Parathyroid adenoma (tissue), 2 donors: ENCODE measurements at regions not wholly inside any gene's neighbourhood (a gene's known extent, or its start where the extent isn't known, plus 50 kb on each side); places are given as distances from the start of the nearest gene placed in this dataset.

Source experiments
- H2AFZ ChIP-seq: fragments of 300-600 bp; sonication (generic); one replicate; pipeline ENCODE4 v1.7.0; 2017; ENCODE audit warnings: antibody characterized with exemption, mild to moderate bottlenecking
- H3K27ac ChIP-seq: fragments of 300-600 bp; sonication (generic); one replicate; pipeline ENCODE4 v1.7.0; 2017
- H3K27me3 ChIP-seq: fragments of 300-600 bp; sonication (generic); one replicate; pipeline ENCODE4 v1.7.0; 2017; ENCODE audit warnings: low read length; ENCODE audit not compliant: control insufficient read depth, insufficient read depth
- H3K36me3 ChIP-seq: fragments of 300-600 bp; sonication (generic); one replicate; pipeline ENCODE4 v1.7.0; 2017; ENCODE audit warnings: low read length; ENCODE audit not compliant: control insufficient read depth, insufficient read depth
- H3K4me1 ChIP-seq: fragments of 300-600 bp; sonication (generic); one replicate; pipeline ENCODE4 v1.7.0; 2017; ENCODE audit warnings: control low read depth
- H3K4me2 ChIP-seq: fragments of 300-600 bp; sonication (generic); one replicate; pipeline ENCODE4 v1.7.0; 2017; ENCODE audit warnings: low read length
- H3K4me3 ChIP-seq: fragments of 300-600 bp; sonication (generic); one replicate; pipeline ENCODE4 v1.7.0; 2017; ENCODE audit warnings: low read depth, low read length
- H3K79me2 ChIP-seq: fragments of 300-600 bp; sonication (generic); one replicate; pipeline ENCODE4 v1.7.0; 2017; ENCODE audit warnings: control low read depth
- H3K9ac ChIP-seq: fragments of 300-600 bp; sonication (generic); one replicate; pipeline ENCODE4 v1.7.0; 2017; ENCODE audit warnings: mild to moderate bottlenecking
- H3K9me3 ChIP-seq: fragments of 300-600 bp; sonication (generic); one replicate; pipeline ENCODE4 v1.7.0; 2017; ENCODE audit warnings: low read length; ENCODE audit not compliant: control insufficient read depth
- TF ChIP-seq, protein P1 (sequence below): fragments of 300-600 bp; sonication (generic); IDR thresholded peaks from one replicate; pipeline ENCODE4 v1.7.0; 2017; ENCODE audit warnings: antibody characterized with exemption, mild to moderate bottlenecking
- donor health status: primary hyperparathyroidism.

DNA sequence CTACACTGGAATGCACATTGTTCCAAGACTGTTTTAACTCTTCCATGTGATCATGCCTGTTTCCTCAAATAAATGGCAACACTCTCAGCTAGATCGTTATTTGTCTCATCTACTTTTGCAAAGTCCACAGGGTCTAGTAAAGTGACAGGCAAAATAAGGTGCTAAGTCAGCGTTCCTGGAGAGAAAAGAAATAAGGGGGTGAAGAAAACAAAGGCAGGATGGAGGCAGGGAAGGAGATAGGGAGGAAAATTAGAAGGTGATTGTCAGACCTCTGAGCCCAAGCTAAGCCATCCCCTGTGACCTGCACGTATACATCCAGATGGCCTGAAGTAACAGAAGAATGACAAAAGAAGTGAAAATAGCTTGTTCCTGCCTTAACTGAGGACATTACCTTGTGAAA lies 132.1 kb downstream of the RAB38 start:
- no peaks in the 10 kb centered on the region for H3K79me2 ChIP-seq
- no peak overlapping the region for H3K4me2 ChIP-seq
- TF ChIP-seq, protein P1, sequence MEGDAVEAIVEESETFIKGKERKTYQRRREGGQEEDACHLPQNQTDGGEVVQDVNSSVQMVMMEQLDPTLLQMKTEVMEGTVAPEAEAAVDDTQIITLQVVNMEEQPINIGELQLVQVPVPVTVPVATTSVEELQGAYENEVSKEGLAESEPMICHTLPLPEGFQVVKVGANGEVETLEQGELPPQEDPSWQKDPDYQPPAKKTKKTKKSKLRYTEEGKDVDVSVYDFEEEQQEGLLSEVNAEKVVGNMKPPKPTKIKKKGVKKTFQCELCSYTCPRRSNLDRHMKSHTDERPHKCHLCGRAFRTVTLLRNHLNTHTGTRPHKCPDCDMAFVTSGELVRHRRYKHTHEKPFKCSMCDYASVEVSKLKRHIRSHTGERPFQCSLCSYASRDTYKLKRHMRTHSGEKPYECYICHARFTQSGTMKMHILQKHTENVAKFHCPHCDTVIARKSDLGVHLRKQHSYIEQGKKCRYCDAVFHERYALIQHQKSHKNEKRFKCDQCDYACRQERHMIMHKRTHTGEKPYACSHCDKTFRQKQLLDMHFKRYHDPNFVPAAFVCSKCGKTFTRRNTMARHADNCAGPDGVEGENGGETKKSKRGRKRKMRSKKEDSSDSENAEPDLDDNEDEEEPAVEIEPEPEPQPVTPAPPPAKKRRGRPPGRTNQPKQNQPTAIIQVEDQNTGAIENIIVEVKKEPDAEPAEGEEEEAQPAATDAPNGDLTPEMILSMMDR = no peak
- H3K36me3 ChIP-seq = no peaks in the 10 kb centered on the region
- no peaks in the 10 kb centered on the region for H3K27me3 ChIP-seq
- no peak overlapping the region for H3K9ac ChIP-seq
- H3K4me3 ChIP-seq = no peak overlapping the region
- no peaks in the 10 kb centered on the region for H3K9me3 ChIP-seq
- H3K4me1 ChIP-seq = no peaks in the 10 kb centered on the region
- H3K27ac ChIP-seq = no peak overlapping the region
- H2AFZ ChIP-seq = no peak overlapping the region

DNA sequence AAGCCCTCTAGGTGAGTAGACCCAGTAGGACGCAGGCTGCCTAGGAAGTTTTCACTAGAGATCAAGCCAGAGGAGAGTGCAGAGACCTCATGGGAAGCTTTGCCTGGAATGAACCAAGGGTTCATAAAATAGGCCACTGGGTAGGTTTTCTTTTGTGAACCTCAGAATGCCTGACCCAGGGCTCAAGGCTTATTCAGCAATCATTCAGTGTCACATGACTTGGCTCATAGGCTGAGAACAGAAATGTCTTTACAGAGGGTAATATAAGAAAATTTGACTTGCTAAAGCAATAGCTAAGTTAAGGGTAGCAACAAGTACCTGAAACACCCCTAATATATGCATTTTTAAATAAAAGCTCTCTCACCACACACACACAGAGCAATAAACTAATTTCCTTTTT lies 132.6 kb downstream of the RAB38 start:
- TF ChIP-seq, protein P1 = no peak

DNA sequence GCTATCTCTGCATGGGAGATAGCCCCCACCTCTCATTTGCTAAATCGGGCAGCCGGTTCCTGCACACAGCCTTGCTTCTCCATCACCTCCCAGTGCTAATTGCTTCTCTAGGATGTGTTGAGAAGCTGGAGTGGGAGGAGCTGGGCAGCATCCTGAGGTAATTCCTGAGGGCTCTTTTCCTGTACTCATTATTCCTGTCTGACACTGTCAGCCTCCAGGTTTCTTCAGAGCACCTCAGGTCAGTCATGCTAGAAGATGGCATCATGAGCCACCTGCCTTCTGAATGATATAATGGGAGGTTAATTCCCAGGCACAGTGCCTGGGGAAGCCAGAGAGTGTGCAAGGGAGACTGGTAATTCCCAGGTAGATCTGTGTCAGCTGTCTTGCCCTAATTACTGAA lies 133.0 kb downstream of the RAB38 start:
- no peaks in the 10 kb centered on the region for H3K36me3 ChIP-seq
- no peak overlapping the region for H3K27ac ChIP-seq
- H3K4me1 ChIP-seq = no peaks in the 10 kb centered on the region
- H3K9me3 ChIP-seq = no peaks in the 10 kb centered on the region
- TF ChIP-seq, protein P1 = no peak
- H3K9ac ChIP-seq = no peak overlapping the region
- H3K27me3 ChIP-seq = no peaks in the 10 kb centered on the region
- no peak overlapping the region for H2AFZ ChIP-seq
- no peaks in the 10 kb centered on the region for H3K79me2 ChIP-seq
- H3K4me2 ChIP-seq = no peak overlapping the region
- no peak overlapping the region for H3K4me3 ChIP-seq

More for the DNA sequence above, 132.6 kb downstream of the RAB38 start:
- Histone ChIP-seq H3K27ac (no peak overlapping the region), H3K79me2 (no peaks in the 10 kb centered on the region), H3K36me3 (no peaks in the 10 kb centered on the region), H3K4me2 (no peak overlapping the region), H2AFZ (no peak overlapping the region), H3K9me3 (no peaks in the 10 kb centered on the region), H3K27me3 (no peaks in the 10 kb centered on the region), H3K4me1 (no peaks in the 10 kb centered on the region), H3K9ac (no peak overlapping the region), H3K4me3 (no peak overlapping the region)

DNA sequence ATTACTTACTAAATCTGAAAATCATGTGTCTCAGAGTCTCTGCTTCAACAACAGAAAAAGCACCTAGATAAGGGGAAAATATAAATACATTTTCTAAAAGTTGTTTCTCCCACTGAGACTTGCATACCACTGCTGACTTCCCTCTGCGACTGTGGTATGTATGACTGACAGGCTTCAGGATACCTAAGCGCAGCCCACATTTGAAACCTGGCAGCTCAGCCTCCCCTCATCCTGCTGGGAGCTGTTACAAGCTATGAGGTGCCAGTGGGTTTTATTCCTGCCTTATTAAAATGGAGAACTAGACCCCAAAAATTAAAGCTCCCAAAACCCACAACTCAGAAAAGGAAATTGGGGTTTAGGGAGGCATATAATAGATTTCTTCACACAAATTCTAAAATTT lies 133.6 kb downstream of the RAB38 start:
- Histone ChIP-seq H3K4me2 (no peak overlapping the region), H3K27me3 (no peaks in the 10 kb centered on the region), H3K4me1 (no peaks in the 10 kb centered on the region), H3K9me3 (no peaks in the 10 kb centered on the region), H2AFZ (no peak overlapping the region), H3K4me3 (no peak overlapping the region), H3K27ac (no peak overlapping the region), H3K9ac (no peak overlapping the region), H3K79me2 (no peaks in the 10 kb centered on the region), H3K36me3 (no peaks in the 10 kb centered on the region)
- TF ChIP-seq, protein P1 = no peak

DNA sequence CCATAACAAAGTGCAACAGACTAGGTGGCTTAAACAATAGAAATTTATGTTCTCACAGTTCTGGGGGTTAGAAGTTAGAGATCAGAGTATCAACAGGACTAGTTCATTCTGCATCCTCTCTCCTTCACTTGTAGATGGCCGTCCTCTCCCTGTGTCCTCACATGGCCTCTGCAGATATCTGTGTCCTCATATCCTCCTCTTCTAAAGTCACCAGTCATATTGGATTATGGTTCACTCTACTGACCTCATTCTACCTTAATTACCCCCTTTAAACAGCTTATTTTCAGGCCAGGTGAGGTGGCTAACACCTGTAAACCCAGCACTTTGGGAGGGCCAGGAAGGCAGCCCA lies 135.1 kb downstream of the RAB38 start:
- Histone ChIP-seq H3K9ac (no peak overlapping the region), H3K4me2 (no peak overlapping the region), H3K27ac (no peak overlapping the region), H3K79me2 (no peaks in the 10 kb centered on the region), H3K4me1 (no peaks in the 10 kb centered on the region), H3K4me3 (no peak overlapping the region), H3K9me3 (no peaks in the 10 kb centered on the region), H3K27me3 (no peaks in the 10 kb centered on the region), H2AFZ (no peak overlapping the region), H3K36me3 (no peaks in the 10 kb centered on the region)
- TF ChIP-seq, protein P1 = no peak
